ENCODE measurements at regions not wholly inside any gene's neighbourhood (a gene's known extent, or its start where the extent isn't known, plus 50 kb on each side); places are given as distances from the start of the nearest gene placed in this dataset.
A peak's percentile ranks its signal among the peaks of the same experiment; 100 is the strongest.
"Not testable (repeated sequence)": the region's sequence is repeated elsewhere in the genome, so short reads cannot be mapped to it uniquely, and the experiment has no call there.

- not testable (repeated sequence) for DNase-seq
Observed at GRCh38 chr7:142636107-142636506, 113.2 kb upstream of the PRSS1 start.

- DNase-seq: no peak
Observed at GRCh38 chr7:142632271-142633134, 116.8 kb upstream of the PRSS1 start.

GRCh38 chr7:142629588-142630260 is 119.5 kb upstream of the PRSS1 start:
- DNase-seq: no peak

GRCh38 chr7:142628945-142629344 is 120.3 kb upstream of the PRSS1 start:
- no peak for DNase-seq

- DNase-seq: not testable (repeated sequence)
Observed at GRCh38 chr7:142627223-142627622, 122.0 kb upstream of the PRSS1 start.

- DNase-seq: peak; percentile 16
Observed at GRCh38 chr7:142626420-142627035, 122.7 kb upstream of the PRSS1 start.

GRCh38 chr7:142625216-142625615 is 124.1 kb upstream of the PRSS1 start:
- not testable (repeated sequence) for DNase-seq

GRCh38 chr7:142620402-142620801 is 128.9 kb upstream of the PRSS1 start:
- no peak for DNase-seq

- DNase-seq: no peak
Observed at GRCh38 chr7:142618655-142619351, 130.5 kb upstream of the PRSS1 start.

- no peak for DNase-seq
Observed at GRCh38 chr7:142616842-142617241, 132.4 kb upstream of the PRSS1 start.

GRCh38 chr7:142616121-142616643 is 133.1 kb upstream of the PRSS1 start:
- no peak for DNase-seq

GRCh38 chr7:142615508-142615907 is 133.8 kb upstream of the PRSS1 start:
- DNase-seq: no peak

GRCh38 chr7:142614116-142614515 is 135.2 kb upstream of the PRSS1 start:
- DNase-seq: no peak

- no peak for DNase-seq
Observed at GRCh38 chr7:142612237-142612881, 136.9 kb upstream of the PRSS1 start.

- no peak for DNase-seq
Observed at GRCh38 chr7:142611566-142612236, 137.6 kb upstream of the PRSS1 start.

- no peak for DNase-seq
Observed at GRCh38 chr7:142608630-142609428, 140.4 kb upstream of the PRSS1 start.

- no peak for DNase-seq
Observed at GRCh38 chr7:142607351-142607750, 141.9 kb upstream of the PRSS1 start.

GRCh38 chr7:142606081-142606480 is 143.2 kb upstream of the PRSS1 start:
- DNase-seq: no peak

- no peak for DNase-seq
Observed at GRCh38 chr7:142604671-142605070, 144.6 kb upstream of the PRSS1 start.

- DNase-seq: peak; percentile 22
Observed at GRCh38 chr7:142603870-142604448, 145.3 kb upstream of the PRSS1 start.

GRCh38 chr7:142602756-142603155 is 146.5 kb upstream of the PRSS1 start:
- no peak for DNase-seq
